SK-MEL-5 (cell line): ENCODE measurements at regions not wholly inside any gene's neighbourhood (a gene's known extent, or its start where the extent isn't known, plus 50 kb on each side); places are given as distances from the start of the nearest gene placed in this dataset.
"Not testable (repeated sequence)": the region's sequence is repeated elsewhere in the genome, so short reads cannot be mapped to it uniquely, and the experiment has no call there.

ENCODE experiments used
- DNase-seq: peaks from one replicate; pipeline ENCODE4 v3.0.0-alpha.2; 2016; ENCODE audit warnings: low read depth, low spot score
- in situ Hi-C: cut with HindIII; loops from 2 replicates; pipeline ENCODE4 v1.10.0; 2016; ENCODE audit warnings: low sequenced_read_pairs, high pct_unique_total_duplicates, low pct_unique_long_range_greater_than_20kb

- in situ Hi-C loops, result no loop called here
- no peak for DNase-seq
Measured at GRCh38 chr17:21756856-21757619, 64.7 kb downstream of the KCNJ18 start.

- in situ Hi-C loops, DNase-seq: not testable (repeated sequence)
Measured at GRCh38 chr17:21759636-21760035, 67.3 kb downstream of the KCNJ18 start.

GRCh38 chr17:21763738-21764340 lies 71.5 kb downstream of the KCNJ18 start:
- in situ Hi-C loops, result not testable (repeated sequence)

GRCh38 chr17:21765651-21766290 lies 73.4 kb downstream of the KCNJ18 start:
- in situ Hi-C loops, DNase-seq: not testable (repeated sequence)

More at GRCh38 chr17:21763738-21764340, 71.5 kb downstream of the KCNJ18 start:
- not testable (repeated sequence) for DNase-seq

GRCh38 chr17:21766565-21766964 lies 74.2 kb downstream of the KCNJ18 start:
- DNase-seq, in situ Hi-C loops: not testable (repeated sequence)

- in situ Hi-C loops, DNase-seq: not testable (repeated sequence)
Measured at GRCh38 chr17:21767162-21768156, 75.1 kb downstream of the KCNJ18 start.

- DNase-seq, in situ Hi-C loops: not testable (repeated sequence)
Measured at GRCh38 chr17:21768244-21768643, 75.9 kb downstream of the KCNJ18 start.

- in situ Hi-C loops, DNase-seq: not testable (repeated sequence)
Measured at GRCh38 chr17:21768729-21769462, 76.6 kb downstream of the KCNJ18 start.

- DNase-seq, in situ Hi-C loops: not testable (repeated sequence)
Measured at GRCh38 chr17:21769781-21770180, 77.5 kb downstream of the KCNJ18 start.

GRCh38 chr17:21770466-21771446 lies 78.4 kb downstream of the KCNJ18 start:
- DNase-seq, in situ Hi-C loops: not testable (repeated sequence)

- no peak for DNase-seq
- in situ Hi-C loops, result no loop called here
Measured at GRCh38 chr17:21772321-21772720, 80.0 kb downstream of the KCNJ18 start.

GRCh38 chr17:21772991-21773713 lies 80.8 kb downstream of the KCNJ18 start:
- in situ Hi-C loops, result not testable (repeated sequence)

GRCh38 chr17:21774263-21774662 lies 81.9 kb downstream of the KCNJ18 start:
- in situ Hi-C loops, result no loop called here
- DNase-seq, result no peak

More at GRCh38 chr17:21772991-21773713, 80.8 kb downstream of the KCNJ18 start:
- not testable (repeated sequence) for DNase-seq

- in situ Hi-C loops, DNase-seq: not testable (repeated sequence)
Measured at GRCh38 chr17:21775566-21775965, 83.2 kb downstream of the KCNJ18 start.

GRCh38 chr17:21776921-21777320 lies 84.6 kb downstream of the KCNJ18 start:
- in situ Hi-C loops, DNase-seq: not testable (repeated sequence)
